ENCODE measurements at regions not wholly inside any gene's neighbourhood (a gene's known extent, or its start where the extent isn't known, plus 50 kb on each side); places are given as distances from the start of the nearest gene placed in this dataset.

DNA sequence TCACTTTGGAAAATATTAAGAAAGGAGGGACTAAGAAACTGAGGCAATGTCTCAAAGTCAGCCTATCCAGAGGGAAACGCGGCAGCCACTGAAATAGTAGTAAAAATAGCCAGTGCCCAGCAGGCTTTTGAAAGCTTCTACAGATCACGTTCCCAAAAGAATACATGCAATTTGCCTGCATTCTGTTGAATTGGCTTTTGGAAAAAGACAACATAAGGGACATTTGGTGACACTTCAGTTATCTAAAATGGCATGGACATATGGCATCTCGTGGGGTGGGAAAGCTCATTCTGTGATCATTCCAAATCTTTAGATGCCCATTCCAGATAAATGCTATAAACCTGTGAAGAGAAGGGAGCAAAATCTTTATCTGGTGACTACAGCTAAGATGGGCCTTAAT is 82.8 kb upstream of the PDE1C start:
- no peak overlapping the region for H3K27ac ChIP-seq (ENCODE audit: low read depth in 1 of 2, low read length in 2 of 2)
- no peak overlapping the region for H3K9ac ChIP-seq (ENCODE audit: low read depth in 1 of 2, low read length in 2 of 2)
- no peaks in the 10 kb centered on the region for H3K4me1 ChIP-seq (ENCODE audit: control insufficient read depth in 4 of 4, insufficient read depth in 4 of 4, low read length in 3 of 4)
- TF ChIP-seq RAD21 (IDR thresholded peaks at IDR 0.05) (no peak), GABPA (IDR thresholded peaks at IDR 0.05 in 1 of 2, conservative IDR thresholded peaks at IDR 0.05 in 1 of 2) (no peak), JUND (IDR thresholded peaks at IDR 0.05) (no peak), RXRA (IDR thresholded peaks at IDR 0.05) (no peak), HNF4A (conservative IDR thresholded peaks at IDR 0.05) (no peak), FOXA2 (IDR thresholded peaks at IDR 0.05) (no peak)
- TF ChIP-seq, protein P1, sequence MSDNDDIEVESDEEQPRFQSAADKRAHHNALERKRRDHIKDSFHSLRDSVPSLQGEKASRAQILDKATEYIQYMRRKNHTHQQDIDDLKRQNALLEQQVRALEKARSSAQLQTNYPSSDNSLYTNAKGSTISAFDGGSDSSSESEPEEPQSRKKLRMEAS (IDR thresholded peaks at IDR 0.05): no peak
- TF ChIP-seq, protein P2, sequence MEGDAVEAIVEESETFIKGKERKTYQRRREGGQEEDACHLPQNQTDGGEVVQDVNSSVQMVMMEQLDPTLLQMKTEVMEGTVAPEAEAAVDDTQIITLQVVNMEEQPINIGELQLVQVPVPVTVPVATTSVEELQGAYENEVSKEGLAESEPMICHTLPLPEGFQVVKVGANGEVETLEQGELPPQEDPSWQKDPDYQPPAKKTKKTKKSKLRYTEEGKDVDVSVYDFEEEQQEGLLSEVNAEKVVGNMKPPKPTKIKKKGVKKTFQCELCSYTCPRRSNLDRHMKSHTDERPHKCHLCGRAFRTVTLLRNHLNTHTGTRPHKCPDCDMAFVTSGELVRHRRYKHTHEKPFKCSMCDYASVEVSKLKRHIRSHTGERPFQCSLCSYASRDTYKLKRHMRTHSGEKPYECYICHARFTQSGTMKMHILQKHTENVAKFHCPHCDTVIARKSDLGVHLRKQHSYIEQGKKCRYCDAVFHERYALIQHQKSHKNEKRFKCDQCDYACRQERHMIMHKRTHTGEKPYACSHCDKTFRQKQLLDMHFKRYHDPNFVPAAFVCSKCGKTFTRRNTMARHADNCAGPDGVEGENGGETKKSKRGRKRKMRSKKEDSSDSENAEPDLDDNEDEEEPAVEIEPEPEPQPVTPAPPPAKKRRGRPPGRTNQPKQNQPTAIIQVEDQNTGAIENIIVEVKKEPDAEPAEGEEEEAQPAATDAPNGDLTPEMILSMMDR (IDR thresholded peaks at IDR 0.05; ENCODE audit: low read depth, low read length, missing input control): no peak
- TF ChIP-seq, protein P3, sequence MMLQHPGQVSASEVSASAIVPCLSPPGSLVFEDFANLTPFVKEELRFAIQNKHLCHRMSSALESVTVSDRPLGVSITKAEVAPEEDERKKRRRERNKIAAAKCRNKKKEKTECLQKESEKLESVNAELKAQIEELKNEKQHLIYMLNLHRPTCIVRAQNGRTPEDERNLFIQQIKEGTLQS (IDR thresholded peaks at IDR 0.05): no peak
- TF ChIP-seq, protein P4, sequence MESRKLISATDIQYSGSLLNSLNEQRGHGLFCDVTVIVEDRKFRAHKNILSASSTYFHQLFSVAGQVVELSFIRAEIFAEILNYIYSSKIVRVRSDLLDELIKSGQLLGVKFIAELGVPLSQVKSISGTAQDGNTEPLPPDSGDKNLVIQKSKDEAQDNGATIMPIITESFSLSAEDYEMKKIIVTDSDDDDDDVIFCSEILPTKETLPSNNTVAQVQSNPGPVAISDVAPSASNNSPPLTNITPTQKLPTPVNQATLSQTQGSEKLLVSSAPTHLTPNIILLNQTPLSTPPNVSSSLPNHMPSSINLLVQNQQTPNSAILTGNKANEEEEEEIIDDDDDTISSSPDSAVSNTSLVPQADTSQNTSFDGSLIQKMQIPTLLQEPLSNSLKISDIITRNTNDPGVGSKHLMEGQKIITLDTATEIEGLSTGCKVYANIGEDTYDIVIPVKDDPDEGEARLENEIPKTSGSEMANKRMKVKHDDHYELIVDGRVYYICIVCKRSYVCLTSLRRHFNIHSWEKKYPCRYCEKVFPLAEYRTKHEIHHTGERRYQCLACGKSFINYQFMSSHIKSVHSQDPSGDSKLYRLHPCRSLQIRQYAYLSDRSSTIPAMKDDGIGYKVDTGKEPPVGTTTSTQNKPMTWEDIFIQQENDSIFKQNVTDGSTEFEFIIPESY (IDR thresholded peaks at IDR 0.05): no peak
- TF ChIP-seq, protein P5, sequence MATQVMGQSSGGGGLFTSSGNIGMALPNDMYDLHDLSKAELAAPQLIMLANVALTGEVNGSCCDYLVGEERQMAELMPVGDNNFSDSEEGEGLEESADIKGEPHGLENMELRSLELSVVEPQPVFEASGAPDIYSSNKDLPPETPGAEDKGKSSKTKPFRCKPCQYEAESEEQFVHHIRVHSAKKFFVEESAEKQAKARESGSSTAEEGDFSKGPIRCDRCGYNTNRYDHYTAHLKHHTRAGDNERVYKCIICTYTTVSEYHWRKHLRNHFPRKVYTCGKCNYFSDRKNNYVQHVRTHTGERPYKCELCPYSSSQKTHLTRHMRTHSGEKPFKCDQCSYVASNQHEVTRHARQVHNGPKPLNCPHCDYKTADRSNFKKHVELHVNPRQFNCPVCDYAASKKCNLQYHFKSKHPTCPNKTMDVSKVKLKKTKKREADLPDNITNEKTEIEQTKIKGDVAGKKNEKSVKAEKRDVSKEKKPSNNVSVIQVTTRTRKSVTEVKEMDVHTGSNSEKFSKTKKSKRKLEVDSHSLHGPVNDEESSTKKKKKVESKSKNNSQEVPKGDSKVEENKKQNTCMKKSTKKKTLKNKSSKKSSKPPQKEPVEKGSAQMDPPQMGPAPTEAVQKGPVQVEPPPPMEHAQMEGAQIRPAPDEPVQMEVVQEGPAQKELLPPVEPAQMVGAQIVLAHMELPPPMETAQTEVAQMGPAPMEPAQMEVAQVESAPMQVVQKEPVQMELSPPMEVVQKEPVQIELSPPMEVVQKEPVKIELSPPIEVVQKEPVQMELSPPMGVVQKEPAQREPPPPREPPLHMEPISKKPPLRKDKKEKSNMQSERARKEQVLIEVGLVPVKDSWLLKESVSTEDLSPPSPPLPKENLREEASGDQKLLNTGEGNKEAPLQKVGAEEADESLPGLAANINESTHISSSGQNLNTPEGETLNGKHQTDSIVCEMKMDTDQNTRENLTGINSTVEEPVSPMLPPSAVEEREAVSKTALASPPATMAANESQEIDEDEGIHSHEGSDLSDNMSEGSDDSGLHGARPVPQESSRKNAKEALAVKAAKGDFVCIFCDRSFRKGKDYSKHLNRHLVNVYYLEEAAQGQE (IDR thresholded peaks at IDR 0.05): no peak
- no peak overlapping the region for H3K4me3 ChIP-seq (ENCODE audit: low read depth in 1 of 3, low read length in 3 of 3)
- WGBS: 78% methylated on average over 4 of the region's 4 CpGs
- no peaks in the 10 kb centered on the region for H3K9me3 ChIP-seq (ENCODE audit: control insufficient read depth in 4 of 4, low read length in 3 of 4)
- no peaks in the 10 kb centered on the region for H3K36me3 ChIP-seq (ENCODE audit: control insufficient read depth in 4 of 4, insufficient read depth in 3 of 4, low read depth in 1 of 4, low read length in 3 of 4)
- no peaks in the 10 kb centered on the region for H3K27me3 ChIP-seq (ENCODE audit: control insufficient read depth in 4 of 4, insufficient read depth in 4 of 4, low read length in 3 of 4)
- DNase-seq (ENCODE audit: low spot score): no peak

DNA sequence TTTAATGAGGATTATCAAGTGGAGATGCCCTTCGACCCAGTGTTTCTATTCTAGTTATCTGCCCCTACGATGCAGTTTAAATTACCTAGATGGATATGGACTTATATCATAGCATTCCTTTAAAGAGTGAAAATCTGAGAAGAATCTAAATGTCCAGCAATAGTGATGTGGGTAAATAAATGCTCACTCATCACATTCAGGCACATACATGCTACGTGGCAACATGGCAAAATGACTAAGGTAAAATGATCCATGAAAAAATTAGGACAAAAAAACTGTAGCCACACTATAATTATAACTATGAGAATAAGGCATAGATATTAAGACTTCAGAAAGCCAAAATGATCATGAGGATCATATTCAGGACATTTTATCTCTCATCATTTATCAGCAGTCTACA is 82.4 kb upstream of the PDE1C start:
- TF ChIP-seq YY1 (IDR thresholded peaks at IDR 0.05): no peak
- Histone ChIP-seq H3K9ac (ENCODE audit: low read depth in 1 of 2, low read length in 2 of 2) (no peak overlapping the region), H3K27ac (ENCODE audit: low read depth in 1 of 2, low read length in 2 of 2) (no peak overlapping the region), H3K36me3 (ENCODE audit: control insufficient read depth in 4 of 4, insufficient read depth in 3 of 4, low read depth in 1 of 4, low read length in 3 of 4) (no peaks in the 10 kb centered on the region), H3K4me1 (ENCODE audit: control insufficient read depth in 4 of 4, insufficient read depth in 4 of 4, low read length in 3 of 4) (no peaks in the 10 kb centered on the region), H3K9me3 (ENCODE audit: control insufficient read depth in 4 of 4, low read length in 3 of 4) (no peaks in the 10 kb centered on the region), H3K4me3 (ENCODE audit: low read depth in 1 of 3, low read length in 3 of 3) (no peak overlapping the region), H3K27me3 (ENCODE audit: control insufficient read depth in 4 of 4, insufficient read depth in 4 of 4, low read length in 3 of 4) (no peaks in the 10 kb centered on the region)
- 67% methylated on average over 3 of the region's 3 CpGs for WGBS
- DNase-seq (ENCODE audit: low spot score): no peak
